ENCODE measurements at regions not wholly inside any gene's neighbourhood (a gene's known extent, or its start where the extent isn't known, plus 50 kb on each side); places are given as distances from the start of the nearest gene placed in this dataset.

- no peak for TF ChIP-seq ESRRA (CRISPR knock-in tag; IDR thresholded peaks at IDR 0.05; ENCODE audit: borderline replicate concordance)
- TF ChIP-seq TP53 (CRISPR knock-in tag; IDR thresholded peaks at IDR 0.05) = no peak
- TF ChIP-seq, protein P1, sequence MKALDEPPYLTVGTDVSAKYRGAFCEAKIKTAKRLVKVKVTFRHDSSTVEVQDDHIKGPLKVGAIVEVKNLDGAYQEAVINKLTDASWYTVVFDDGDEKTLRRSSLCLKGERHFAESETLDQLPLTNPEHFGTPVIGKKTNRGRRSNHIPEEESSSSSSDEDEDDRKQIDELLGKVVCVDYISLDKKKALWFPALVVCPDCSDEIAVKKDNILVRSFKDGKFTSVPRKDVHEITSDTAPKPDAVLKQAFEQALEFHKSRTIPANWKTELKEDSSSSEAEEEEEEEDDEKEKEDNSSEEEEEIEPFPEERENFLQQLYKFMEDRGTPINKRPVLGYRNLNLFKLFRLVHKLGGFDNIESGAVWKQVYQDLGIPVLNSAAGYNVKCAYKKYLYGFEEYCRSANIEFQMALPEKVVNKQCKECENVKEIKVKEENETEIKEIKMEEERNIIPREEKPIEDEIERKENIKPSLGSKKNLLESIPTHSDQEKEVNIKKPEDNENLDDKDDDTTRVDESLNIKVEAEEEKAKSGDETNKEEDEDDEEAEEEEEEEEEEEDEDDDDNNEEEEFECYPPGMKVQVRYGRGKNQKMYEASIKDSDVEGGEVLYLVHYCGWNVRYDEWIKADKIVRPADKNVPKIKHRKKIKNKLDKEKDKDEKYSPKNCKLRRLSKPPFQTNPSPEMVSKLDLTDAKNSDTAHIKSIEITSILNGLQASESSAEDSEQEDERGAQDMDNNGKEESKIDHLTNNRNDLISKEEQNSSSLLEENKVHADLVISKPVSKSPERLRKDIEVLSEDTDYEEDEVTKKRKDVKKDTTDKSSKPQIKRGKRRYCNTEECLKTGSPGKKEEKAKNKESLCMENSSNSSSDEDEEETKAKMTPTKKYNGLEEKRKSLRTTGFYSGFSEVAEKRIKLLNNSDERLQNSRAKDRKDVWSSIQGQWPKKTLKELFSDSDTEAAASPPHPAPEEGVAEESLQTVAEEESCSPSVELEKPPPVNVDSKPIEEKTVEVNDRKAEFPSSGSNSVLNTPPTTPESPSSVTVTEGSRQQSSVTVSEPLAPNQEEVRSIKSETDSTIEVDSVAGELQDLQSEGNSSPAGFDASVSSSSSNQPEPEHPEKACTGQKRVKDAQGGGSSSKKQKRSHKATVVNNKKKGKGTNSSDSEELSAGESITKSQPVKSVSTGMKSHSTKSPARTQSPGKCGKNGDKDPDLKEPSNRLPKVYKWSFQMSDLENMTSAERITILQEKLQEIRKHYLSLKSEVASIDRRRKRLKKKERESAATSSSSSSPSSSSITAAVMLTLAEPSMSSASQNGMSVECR (CRISPR knock-in tag; IDR thresholded peaks at IDR 0.05; ENCODE audit: borderline replicate concordance) = no peak
- no peak for TF ChIP-seq ZNF423 (CRISPR knock-in tag; IDR thresholded peaks at IDR 0.05)
Observed at GRCh38 chr5:88540471-88541115, 271.9 kb upstream of the TMEM161B start (continued).

- H3K4me1 Mint-ChIP-seq = peaks cover 19% of the 10 kb centered on the region
- TF ChIP-seq ZNF138 (CRISPR knock-in tag; conservative IDR thresholded peaks at IDR 0.05) (no peak), CDX4 (CRISPR knock-in tag; IDR thresholded peaks at IDR 0.05; ENCODE audit: borderline replicate concordance) (no peak), ZNF396 (CRISPR knock-in tag; IDR thresholded peaks at IDR 0.05; ENCODE audit: borderline replicate concordance) (no peak), SOX15 (CRISPR knock-in tag; IDR thresholded peaks at IDR 0.05) (no peak), GRHL2 (CRISPR knock-in tag; IDR thresholded peaks at IDR 0.05; ENCODE audit: insufficient replicate concordance, severe bottlenecking) (no peak), SMAD4 (CRISPR knock-in tag; IDR thresholded peaks at IDR 0.05) (no peak), ZMAT4 (CRISPR knock-in tag; IDR thresholded peaks at IDR 0.05) (no peak), RORB (CRISPR knock-in tag; IDR thresholded peaks at IDR 0.05) (no peak), ZNF263 (CRISPR knock-in tag; IDR thresholded peaks at IDR 0.05; ENCODE audit: low read depth) (no peak), RELA (CRISPR knock-in tag; IDR thresholded peaks at IDR 0.05; ENCODE audit: borderline replicate concordance) (no peak), OVOL2 (CRISPR knock-in tag; IDR thresholded peaks at IDR 0.05; ENCODE audit: borderline replicate concordance) (no peak), ETV6 (CRISPR knock-in tag; IDR thresholded peaks at IDR 0.05) (no peak), ESRRA (CRISPR knock-in tag; IDR thresholded peaks at IDR 0.05; ENCODE audit: borderline replicate concordance) (no peak), NFE2L1 (CRISPR knock-in tag; IDR thresholded peaks at IDR 0.05) (no peak), SP1 (CRISPR knock-in tag; conservative IDR thresholded peaks at IDR 0.05) (no peak), EMX1 (CRISPR knock-in tag; IDR thresholded peaks at IDR 0.05) (no peak)
- no peaks in the 10 kb centered on the region; the same call in 1 of the 2 replicates for H3K27me3 Mint-ChIP-seq (ENCODE audit: low read depth)
- POLR2A ChIA-PET = interaction anchor here (0.6 kb wide), 1 partner anchor 1195 kb away, joined by 6 read pairs; no protein-coding TSS in a partner anchor
- H3K27ac Mint-ChIP-seq = no peak overlapping the region
- no peak overlapping the region for H3K4me3 Mint-ChIP-seq
- H3K9me3 Mint-ChIP-seq = no peaks in the 10 kb centered on the region
- no peaks in the 10 kb centered on the region for H3K36me3 Mint-ChIP-seq
- DNase-seq (ENCODE audit: low spot score) (no peak), ATAC-seq (peak; percentile 60)
- CTCF ChIA-PET = interaction anchor here (2.1 kb wide), 1 partner anchor 151 kb away, joined by 6 read pairs; no protein-coding TSS in a partner anchor
Observed at GRCh38 chr5:88539693-88540365, 271.2 kb upstream of the TMEM161B start.
